HG02759 (cell line): ENCODE measurements at regions not wholly inside any gene's neighbourhood (a gene's known extent, or its start where the extent isn't known, plus 50 kb on each side); places are given as distances from the start of the nearest gene placed in this dataset.

Experiments
- ATAC-seq: cut with Tn5 transposase; IDR thresholded peaks from one replicate; pipeline ENCODE4 v1.9.1; 2021; ENCODE audit warnings: mild to moderate bottlenecking, moderate library complexity; ENCODE audit not compliant: unreplicated experiment

GRCh38 chr3:162491952-162492351, 995.3 kb downstream of the OTOL1 start:
- no peak for ATAC-seq

GRCh38 chr3:162492446-162493081, 996.0 kb downstream of the OTOL1 start:
- no peak for ATAC-seq

- no peak for ATAC-seq
Measured at GRCh38 chr3:162498626-162499025, 1002.0 kb downstream of the OTOL1 start.

DNA sequence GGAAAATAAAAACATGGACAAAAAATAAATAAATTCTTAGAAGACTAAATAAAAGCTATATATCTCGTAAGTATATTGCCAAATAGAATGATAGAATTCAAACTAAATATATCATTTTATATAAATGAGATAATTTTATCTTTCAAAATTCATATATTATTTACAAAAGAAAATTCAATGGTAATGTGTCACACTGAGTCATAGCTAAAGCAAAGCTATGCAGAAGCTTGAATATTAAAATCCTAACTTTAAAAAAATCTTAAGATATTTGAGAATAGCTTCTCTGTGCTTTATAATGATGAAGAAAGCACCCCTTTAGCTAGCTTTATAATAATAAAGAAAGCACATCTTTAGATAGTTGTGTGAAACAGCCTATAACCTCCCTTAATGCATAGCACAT, 1010.8 kb downstream of the OTOL1 start:
- ATAC-seq: no peak

- ATAC-seq: no peak
Measured at GRCh38 chr3:162512488-162512887, 1015.9 kb downstream of the OTOL1 start.

- ATAC-seq: no peak
Measured at GRCh38 chr3:162517110-162517509, 1020.5 kb downstream of the OTOL1 start.

DNA sequence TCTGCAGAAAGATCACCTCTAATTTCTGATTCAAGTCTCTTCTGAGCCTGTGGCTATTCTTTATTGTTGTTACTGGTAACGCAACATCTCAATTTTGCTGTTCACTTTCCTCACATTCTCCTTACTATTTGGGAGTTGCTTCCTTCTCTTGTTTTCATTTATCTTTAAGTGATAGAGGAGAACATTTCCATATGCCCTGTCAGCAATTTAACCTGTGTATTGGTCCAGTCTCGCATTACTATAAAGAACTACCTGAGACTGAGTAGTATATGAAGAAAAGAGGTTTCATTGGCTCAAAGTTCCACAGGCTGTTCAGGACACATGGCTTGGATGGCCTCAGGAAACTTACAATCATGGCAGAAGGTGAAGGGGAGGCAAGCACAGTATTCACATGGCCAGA, 1025.1 kb downstream of the OTOL1 start:
- ATAC-seq: no peak

- ATAC-seq: no peak
Measured at GRCh38 chr3:162525066-162525742, 1028.6 kb downstream of the OTOL1 start.

DNA sequence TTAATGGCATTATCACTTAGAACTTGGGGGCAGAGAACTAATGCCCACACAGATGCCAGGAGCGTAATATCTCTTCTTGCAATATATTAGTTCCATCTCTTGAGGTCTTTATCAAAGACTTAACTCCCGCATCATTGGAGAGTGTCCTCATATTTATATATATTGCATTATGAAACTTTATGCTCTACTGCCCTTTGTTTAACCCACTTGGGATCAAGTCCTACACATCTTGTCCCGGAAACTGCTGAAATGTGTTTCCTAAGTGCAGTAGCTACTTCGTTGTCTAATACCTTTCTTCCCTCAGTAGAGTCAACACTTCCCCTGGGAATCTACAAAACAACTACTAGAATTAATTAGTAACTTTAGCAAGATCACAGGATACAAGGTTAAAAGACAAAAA, 1029.2 kb downstream of the OTOL1 start:
- no peak for ATAC-seq

GRCh38 chr3:162534431-162534830, 1037.8 kb downstream of the OTOL1 start:
- no peak for ATAC-seq

GRCh38 chr3:162538491-162538890, 1041.9 kb downstream of the OTOL1 start:
- no peak for ATAC-seq

GRCh38 chr3:162538906-162539305, 1042.3 kb downstream of the OTOL1 start:
- no peak for ATAC-seq

- ATAC-seq: no peak
Measured at GRCh38 chr3:162540421-162540820, 1043.8 kb downstream of the OTOL1 start.

- ATAC-seq: no peak
Measured at GRCh38 chr3:162541923-162542322, 1045.3 kb downstream of the OTOL1 start.

- ATAC-seq: no peak
Measured at GRCh38 chr3:162544246-162544645, 1047.6 kb downstream of the OTOL1 start.

- ATAC-seq: no peak
Measured at GRCh38 chr3:162546910-162547309, 1050.3 kb downstream of the OTOL1 start.

- ATAC-seq: no peak
Measured at GRCh38 chr3:162547321-162547720, 1050.7 kb downstream of the OTOL1 start.

- ATAC-seq: no peak
Measured at GRCh38 chr3:162555761-162556160, 1059.2 kb downstream of the OTOL1 start.

- no peak for ATAC-seq
Measured at GRCh38 chr3:162558016-162558415, 1061.4 kb downstream of the OTOL1 start.

- no peak for ATAC-seq
Measured at GRCh38 chr3:162568706-162569105, 1072.1 kb downstream of the OTOL1 start.

GRCh38 chr3:162569314-162569713, 1072.7 kb downstream of the OTOL1 start:
- no peak for ATAC-seq

DNA sequence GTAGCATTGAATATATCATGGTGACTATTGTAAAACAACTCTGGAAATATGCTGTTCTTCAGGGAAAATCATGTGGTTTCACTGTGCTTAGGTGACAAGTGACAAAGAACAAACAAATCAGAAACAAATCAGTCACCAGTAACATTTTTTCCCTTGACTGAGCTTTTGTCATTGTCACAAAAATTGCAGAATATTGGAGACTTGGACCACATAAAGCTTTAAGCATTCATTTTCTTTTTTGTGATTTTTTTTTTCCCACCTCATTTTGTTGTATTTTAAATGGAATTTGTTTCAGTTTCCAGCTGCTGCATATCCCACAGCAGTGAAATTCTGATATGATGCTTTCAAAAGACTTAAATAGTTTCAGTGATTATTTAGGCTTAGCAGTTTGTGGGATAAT, 1088.4 kb downstream of the OTOL1 start:
- ATAC-seq: no peak

DNA sequence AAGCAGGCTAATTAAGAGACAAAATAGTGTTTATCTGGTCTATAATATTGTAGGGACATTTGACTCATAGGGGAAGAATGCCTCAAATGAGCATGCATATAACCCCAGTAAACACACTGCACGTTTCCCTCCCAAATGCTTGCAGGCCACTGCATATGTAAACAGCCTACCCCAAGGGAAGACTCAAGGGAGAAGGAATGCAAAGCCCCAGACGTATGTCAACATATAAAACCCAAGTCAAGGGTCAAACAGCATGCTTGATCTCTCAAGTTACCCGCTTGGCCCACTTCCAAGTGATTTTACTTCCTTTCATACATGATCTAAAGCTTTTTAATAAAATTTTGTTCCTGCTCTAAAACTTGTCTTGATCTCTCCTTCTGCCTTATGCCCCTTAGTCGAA, 1090.0 kb downstream of the OTOL1 start:
- no peak for ATAC-seq
